Right ventricle myocardium superior (tissue), 1 donor: ENCODE measurements at regions not wholly inside any gene's neighbourhood (a gene's known extent, or its start where the extent isn't known, plus 50 kb on each side); places are given as distances from the start of the nearest gene placed in this dataset.

Experiments
- ATAC-seq: fragments of 200-7000 bp; cut with Tn5 transposase; one replicate; pipeline ENCODE4 v1.9.1; 2020; ENCODE audit warnings: mild to moderate bottlenecking; ENCODE audit not compliant: poor library complexity
- DNase-seq: peaks from one replicate; pipeline ENCODE4 v3.0.0-alpha.2; 2020
- intact Hi-C: fragments of 100-400 bp; cut with DNase I; formaldehyde crosslinking; loops from one replicate; pipeline ENCODE4 v1.11.2; 2022
- donor health status: DM: no; HTN: yes; CAD: no; lungs with severe emphysema.

DNA sequence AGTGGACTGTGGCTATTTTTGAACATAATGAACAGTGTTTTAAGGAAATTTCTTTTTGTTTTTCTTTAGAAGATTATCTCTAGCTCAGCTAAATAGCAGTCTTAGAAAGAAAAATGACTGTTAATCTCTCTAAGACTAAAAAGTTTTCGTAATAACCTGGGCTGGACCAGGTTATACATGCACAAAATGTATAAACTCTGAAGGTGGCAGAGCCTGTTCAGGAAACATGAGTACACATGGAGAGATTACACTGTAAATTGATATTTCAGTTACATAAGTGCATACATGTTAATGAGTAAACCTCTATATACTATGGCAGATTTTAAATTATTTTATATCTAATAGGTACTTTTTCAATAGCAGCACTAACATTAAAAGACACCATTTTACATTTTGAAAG, 258.2 kb upstream of the CFAP20DC start:
- intact Hi-C loops = no loop called here
- DNase-seq (no peak), ATAC-seq (no peak)

- intact Hi-C loops = no loop called here
- ATAC-seq (no peak), DNase-seq (no peak)
Measured at GRCh38 chr3:59306436-59306835, 256.6 kb upstream of the CFAP20DC start.

GRCh38 chr3:59304296-59304695, 254.5 kb upstream of the CFAP20DC start:
- intact Hi-C loops = no loop called here
- no peak for DNase-seq
- ATAC-seq = no peak

DNA sequence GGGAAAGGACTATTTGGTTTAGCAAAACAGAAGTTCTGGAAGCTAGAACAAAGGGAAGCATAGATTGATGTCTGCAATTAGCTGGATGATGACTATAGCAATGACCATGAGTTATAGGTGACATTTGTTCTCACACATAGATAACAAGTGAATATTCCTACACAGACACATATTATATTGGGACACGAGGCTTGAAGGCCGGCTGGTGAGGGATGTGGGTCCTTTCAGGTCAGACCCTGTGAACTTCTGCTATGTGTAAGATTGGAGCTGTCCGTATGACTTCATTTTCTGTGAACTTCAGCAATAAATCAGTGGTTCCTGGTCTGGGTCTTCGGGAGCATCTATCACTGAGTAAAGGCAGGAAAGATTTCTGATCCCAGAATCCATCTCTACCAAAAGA, 253.6 kb upstream of the CFAP20DC start:
- no peak for DNase-seq
- no peak for ATAC-seq
- intact Hi-C loops = no loop called here

DNA sequence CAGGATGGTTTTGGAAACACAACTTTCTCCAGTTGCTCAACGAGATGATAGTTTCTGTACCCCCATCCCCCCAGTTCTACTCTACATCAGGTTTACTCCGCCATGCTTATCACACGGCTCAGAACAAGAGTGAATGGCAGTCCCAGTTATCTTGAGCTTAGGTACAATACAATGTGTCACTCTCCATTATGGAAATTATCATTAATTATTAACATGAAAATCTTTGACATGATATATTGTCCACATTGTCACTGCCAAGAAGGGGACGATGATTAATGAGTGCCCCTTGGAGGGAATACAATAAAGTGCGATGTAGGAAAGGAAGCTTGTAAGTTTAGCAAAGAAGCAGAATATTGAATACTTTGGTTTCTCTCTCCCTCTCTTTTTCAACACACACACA, 252.6 kb upstream of the CFAP20DC start:
- intact Hi-C loops = no loop called here
- no peak for ATAC-seq
- DNase-seq = no peak

DNA sequence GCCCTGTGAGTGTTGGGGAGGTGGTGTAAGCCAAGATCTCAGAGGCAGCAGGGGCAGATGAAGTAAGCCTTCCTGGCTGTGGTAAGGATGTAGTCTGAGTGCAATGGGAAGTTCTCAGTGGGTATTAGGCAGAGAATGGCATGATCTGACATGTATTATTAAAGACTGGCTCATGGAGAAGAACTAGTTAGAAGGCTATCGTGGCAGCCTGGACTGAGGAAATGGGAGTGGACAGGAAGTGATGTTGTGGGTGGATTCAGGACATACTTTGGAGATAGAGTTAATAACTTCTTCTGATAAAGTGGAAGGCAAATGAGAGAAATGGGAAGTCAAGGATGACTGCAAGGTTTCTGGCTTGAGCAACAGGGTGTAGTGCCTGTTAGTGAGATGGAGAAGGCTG, 250.9 kb upstream of the CFAP20DC start:
- DNase-seq (no peak), ATAC-seq (no peak)
- intact Hi-C loops = no loop called here

DNA sequence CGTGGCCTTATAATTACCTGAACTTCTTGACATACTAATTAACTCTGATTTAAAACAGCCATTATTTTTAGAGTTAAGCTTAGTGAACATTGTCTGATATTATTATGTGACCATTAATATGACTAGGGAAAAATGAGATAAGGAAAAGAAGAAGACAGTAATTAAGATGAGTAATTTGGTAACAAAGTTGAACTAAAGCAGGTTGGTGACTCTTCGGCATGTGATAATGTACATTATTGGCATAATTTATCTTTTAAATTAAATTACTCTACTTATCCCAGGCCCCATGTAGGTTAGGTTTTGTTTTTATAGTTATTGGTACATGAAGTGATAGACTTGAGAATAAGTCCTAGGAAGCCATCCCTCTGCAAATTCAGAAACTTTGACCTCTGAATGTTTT, 249.7 kb upstream of the CFAP20DC start:
- intact Hi-C loops = no loop called here
- DNase-seq = no peak
- ATAC-seq = no peak

- intact Hi-C loops = no loop called here
- DNase-seq = no peak
- no peak for ATAC-seq
Measured at GRCh38 chr3:59290358-59290757, 240.5 kb upstream of the CFAP20DC start.

- DNase-seq (no peak), ATAC-seq (no peak)
- intact Hi-C loops = no loop called here
Measured at GRCh38 chr3:59289831-59290230, 240.0 kb upstream of the CFAP20DC start.

DNA sequence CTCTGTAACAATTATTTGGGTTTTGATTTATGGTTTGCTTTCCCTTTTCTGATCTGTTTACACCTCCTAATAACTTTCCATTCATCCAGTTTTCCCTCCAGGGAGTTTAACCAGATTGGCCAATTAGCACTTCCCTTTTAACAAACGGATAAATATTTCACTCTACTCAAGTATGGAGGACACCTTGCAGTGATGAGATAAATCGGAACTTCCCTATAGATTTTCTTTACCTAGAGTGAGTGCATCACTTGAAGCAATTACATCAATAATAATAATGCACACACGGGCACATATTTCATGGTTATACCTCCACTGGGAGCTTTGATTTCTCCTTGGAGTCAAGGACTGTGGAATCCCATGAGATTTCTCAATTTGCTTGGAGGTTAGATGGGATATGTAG, 239.1 kb upstream of the CFAP20DC start:
- no peak for DNase-seq
- intact Hi-C loops = no loop called here
- ATAC-seq = no peak

- peak; percentile 45 for ATAC-seq
- no peak for DNase-seq
- intact Hi-C loops = no loop called here
Measured at GRCh38 chr3:59286791-59287531, 237.1 kb upstream of the CFAP20DC start.

DNA sequence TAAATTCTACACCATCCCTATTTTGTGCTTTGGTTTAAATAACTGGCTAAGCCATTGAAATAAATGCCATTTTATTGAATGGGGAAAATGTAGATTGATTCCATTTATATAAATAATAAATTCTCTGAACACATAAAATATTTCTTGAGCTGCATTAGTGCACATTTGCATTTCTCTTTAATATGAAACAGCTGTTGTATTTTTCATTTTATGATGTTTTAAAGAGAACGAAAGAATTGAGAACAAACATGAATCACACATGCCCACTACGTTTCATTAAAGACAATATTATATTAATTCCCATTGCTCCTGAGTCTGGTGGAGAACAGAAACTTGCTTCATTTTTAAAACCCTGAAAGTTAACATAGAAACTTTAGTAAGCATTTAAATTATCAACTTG, 235.7 kb upstream of the CFAP20DC start:
- intact Hi-C loops = no loop called here
- no peak for ATAC-seq
- DNase-seq = no peak

DNA sequence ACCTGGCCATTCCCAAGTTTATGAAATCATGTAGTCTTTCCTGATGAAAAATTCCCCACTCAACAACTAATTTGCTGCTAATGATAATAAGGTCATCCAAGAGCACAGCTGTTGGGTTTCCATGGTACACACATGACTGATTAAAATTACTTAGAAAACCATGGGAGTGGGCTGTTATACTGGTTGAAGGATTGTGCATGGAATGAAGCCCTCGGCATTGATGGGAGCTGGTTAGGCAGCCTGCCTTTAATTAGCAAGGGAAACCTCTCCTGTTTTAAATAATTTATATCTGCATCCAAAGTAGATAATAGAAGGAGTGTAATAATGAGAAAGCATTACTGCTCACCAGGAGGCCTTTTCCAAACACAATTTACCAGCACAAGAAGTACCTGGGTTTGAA, 235.1 kb upstream of the CFAP20DC start:
- ATAC-seq = no peak
- no peak for DNase-seq
- intact Hi-C loops = no loop called here

- intact Hi-C loops = no loop called here
- ATAC-seq (no peak), DNase-seq (no peak)
Measured at GRCh38 chr3:59280113-59280512, 230.3 kb upstream of the CFAP20DC start.

DNA sequence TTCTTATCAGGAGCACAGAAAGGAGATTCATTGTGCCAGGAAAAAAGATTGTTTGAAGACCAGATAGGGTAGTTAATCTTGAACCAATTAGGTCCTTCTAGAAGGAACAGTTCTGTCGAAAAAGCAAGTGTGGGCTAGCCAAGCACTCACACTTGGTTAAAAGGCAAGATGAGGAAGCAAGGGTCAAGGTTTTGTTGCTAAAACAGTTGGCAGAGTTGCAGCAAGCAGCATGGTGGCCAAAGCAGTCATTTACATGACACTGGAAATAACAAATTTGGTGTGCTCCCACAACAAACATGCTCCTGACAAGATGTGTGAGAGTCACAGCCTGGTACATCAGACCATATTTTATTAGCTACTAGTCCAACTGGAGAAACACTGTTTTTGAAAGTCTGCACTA, 228.0 kb upstream of the CFAP20DC start:
- intact Hi-C loops = no loop called here
- ATAC-seq (no peak), DNase-seq (no peak)

DNA sequence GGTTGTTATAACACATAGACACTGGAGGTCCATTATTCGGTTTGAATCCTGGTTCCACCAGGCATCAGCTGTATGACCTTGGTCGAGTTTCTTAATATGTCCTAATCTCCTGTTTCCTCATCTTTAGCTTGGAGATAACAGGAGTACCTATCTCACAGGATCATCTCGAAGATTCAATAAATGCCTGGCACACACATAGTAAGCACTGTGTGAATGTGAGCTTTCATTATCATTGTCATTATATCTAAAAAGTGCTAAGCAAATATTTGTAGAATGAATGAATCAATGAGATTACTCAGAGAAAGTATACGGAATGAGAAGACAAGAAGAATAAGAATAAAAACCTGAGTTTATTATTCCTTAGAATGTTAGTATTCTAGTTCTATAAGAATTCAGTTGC, 227.4 kb upstream of the CFAP20DC start:
- no peak for DNase-seq
- intact Hi-C loops = no loop called here
- no peak for ATAC-seq

DNA sequence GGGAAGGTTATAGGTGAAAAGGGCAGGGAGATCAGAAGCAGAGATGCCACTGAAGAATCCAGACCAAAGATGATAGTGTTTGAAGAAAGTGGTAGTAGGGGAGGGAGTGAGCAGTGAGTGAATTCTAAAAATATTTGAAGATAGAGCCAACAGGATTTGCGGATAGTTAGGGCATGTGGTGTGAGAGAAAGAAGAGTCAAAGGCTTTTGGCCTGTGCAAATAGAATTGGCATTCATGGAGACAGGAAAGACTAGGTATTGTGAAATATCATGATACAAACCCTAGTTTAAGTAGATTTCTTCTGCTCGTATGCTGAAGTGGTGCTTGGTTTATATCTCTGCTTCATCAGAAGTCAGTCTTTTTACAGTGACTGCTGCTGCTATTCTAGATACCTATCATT, 224.2 kb upstream of the CFAP20DC start:
- intact Hi-C loops = no loop called here
- ATAC-seq (no peak), DNase-seq (no peak)

GRCh38 chr3:59271971-59272370, 222.1 kb upstream of the CFAP20DC start:
- ATAC-seq (no peak), DNase-seq (no peak)
- intact Hi-C loops = no loop called here

- ATAC-seq = no peak
- intact Hi-C loops = no loop called here
- DNase-seq = no peak
Measured at GRCh38 chr3:59270921-59271320, 221.1 kb upstream of the CFAP20DC start.

DNA sequence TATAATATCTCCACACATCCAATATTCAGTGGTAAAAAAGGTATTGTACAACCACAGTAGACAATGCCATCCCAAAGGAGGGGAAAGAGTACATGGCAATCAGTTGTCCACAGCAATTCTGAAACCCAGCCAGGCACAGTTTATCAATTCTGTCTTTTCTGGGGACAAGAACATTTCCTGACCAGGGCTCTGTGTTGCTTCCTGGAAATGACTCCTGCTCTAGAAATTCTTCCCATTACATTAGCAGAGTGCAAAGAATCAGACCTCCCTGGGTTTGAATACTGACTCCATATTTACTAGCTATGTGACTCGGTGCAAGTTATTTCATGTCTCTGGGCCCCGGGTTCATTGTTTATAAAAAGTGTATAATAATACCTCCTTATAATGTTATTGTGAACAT, 220.4 kb upstream of the CFAP20DC start:
- no peak for ATAC-seq
- DNase-seq = no peak
- intact Hi-C loops = no loop called here

DNA sequence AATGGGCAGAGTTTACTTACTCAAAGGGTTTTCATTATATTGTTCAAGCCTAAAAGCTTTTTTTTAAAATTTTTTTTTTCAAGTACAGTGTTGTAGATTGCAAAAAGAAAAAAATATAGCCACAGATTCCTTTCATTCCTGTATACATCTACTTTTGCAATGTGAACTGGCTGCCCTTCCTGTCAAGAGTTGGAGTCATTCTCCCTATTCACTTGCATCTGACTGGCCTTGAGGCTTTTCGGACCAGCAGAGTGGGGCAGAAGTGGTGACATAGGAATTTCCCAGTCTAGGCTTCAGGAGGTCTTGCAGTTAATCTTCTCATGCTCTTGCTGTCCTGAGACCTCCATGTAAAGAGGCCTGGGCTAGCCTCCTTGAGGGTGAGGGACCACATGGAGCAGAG, 218.3 kb upstream of the CFAP20DC start:
- no peak for ATAC-seq
- DNase-seq = no peak
- intact Hi-C loops = no loop called here
